NT2/D1 (cell line): ENCODE measurements at regions not wholly inside any gene's neighbourhood (a gene's known extent, or its start where the extent isn't known, plus 50 kb on each side); places are given as distances from the start of the nearest gene placed in this dataset.

Source experiments
- DNase-seq: peaks from one replicate; pipeline ENCODE4 v3.0.0-alpha.2; 2011; ENCODE audit warnings: low read depth, low spot score
- H3K27me3 ChIP-seq: 2 replicates; pipeline ENCODE4 v1.6.0; 2011; ENCODE audit warnings: mild to moderate bottlenecking; ENCODE audit not compliant: insufficient read length, insufficient read depth
- H3K36me3 ChIP-seq: 2 replicates; pipeline ENCODE4 v1.6.1; 2011; ENCODE audit warnings: mild to moderate bottlenecking, low read length, mixed read lengths; ENCODE audit not compliant: insufficient read depth, insufficient read length
- H3K4me1 ChIP-seq: 2 replicates; pipeline ENCODE4 v1.5.1; 2011; ENCODE audit not compliant: insufficient read depth, insufficient read length
- H3K4me3 ChIP-seq: 2 replicates; pipeline ENCODE4 v1.5.1; 2011; ENCODE audit warnings: low read depth; ENCODE audit not compliant: insufficient read length
- H3K9ac ChIP-seq: 2 replicates; pipeline ENCODE4 v1.6.0; 2011; ENCODE audit warnings: low read depth; ENCODE audit not compliant: insufficient read length
- H3K9me3 ChIP-seq: 2 replicates; pipeline ENCODE4 v1.5.1; 2011; ENCODE audit warnings: mild to moderate bottlenecking, low read length; ENCODE audit not compliant: insufficient read depth
- SUZ12 ChIP-seq: IDR thresholded peaks from 2 replicates; pipeline ENCODE4 v1.6.1; 2011; ENCODE audit not compliant: insufficient read length, insufficient read depth; ENCODE audit errors: extremely low read depth
- YY1 ChIP-seq: IDR thresholded peaks from 2 replicates; pipeline ENCODE4 v1.6.1; 2011; ENCODE audit not compliant: insufficient read length, insufficient read depth
- ZNF274 ChIP-seq: IDR thresholded peaks from 2 replicates; pipeline ENCODE4 v1.6.1; 2011; ENCODE audit warnings: mild to moderate bottlenecking, low read depth, low read length

DNA sequence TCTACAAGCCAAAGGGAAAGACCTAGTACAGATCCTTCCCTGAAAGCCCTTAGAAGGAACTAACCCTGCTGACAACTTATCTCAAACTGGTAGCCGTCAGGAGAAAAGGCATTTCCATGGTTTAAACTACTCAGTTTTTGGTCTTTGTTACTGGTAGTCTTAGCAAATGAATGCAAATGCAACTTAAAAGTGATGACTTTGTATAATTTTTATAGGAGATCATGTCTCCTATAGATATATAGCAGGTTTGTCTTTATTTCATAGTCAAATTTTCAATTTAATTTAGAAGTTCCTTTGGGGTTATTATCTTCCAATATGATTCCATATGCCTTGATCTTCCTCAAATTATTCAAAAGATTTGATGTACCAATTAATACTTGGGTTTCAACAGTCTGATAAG lies 1173.0 kb upstream of the CNTN5 start:
- no peaks in the 10 kb centered on the region for H3K27me3 ChIP-seq
- no peak for DNase-seq
- H3K9ac ChIP-seq: no peak overlapping the region
- TF ChIP-seq YY1 (no peak), SUZ12 (no peak), ZNF274 (no peak)
- H3K4me1 ChIP-seq: no peaks in the 10 kb centered on the region
- no peak overlapping the region for H3K4me3 ChIP-seq
- no peaks in the 10 kb centered on the region for H3K36me3 ChIP-seq
- no peaks in the 10 kb centered on the region for H3K9me3 ChIP-seq

DNA sequence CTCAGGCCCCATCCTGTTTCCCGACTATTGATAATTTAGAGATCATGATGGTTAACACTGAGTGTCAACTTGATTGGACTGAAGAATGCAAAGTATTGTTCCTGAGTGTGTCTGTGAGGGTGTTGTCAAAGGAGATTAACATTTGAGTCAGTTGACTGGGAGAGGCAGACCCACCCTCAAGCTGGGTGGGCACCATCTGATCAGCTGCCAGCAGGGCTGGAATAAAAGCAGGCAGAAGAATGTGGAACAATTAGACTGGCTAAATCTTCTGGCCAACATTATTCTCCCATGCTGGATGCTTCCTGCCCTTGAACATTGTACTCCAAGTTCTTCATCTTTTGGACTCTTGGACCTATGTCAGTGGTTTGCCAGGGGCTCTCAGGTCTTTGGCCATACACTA lies 1170.0 kb upstream of the CNTN5 start:
- no peaks in the 10 kb centered on the region for H3K9me3 ChIP-seq
- TF ChIP-seq ZNF274 (no peak), YY1 (no peak), SUZ12 (no peak)
- no peak for DNase-seq
- no peaks in the 10 kb centered on the region for H3K36me3 ChIP-seq
- H3K9ac ChIP-seq: no peak overlapping the region
- peaks cover 29% of the 10 kb centered on the region for H3K27me3 ChIP-seq
- H3K4me3 ChIP-seq: no peak overlapping the region
- H3K4me1 ChIP-seq: no peaks in the 10 kb centered on the region

- TF ChIP-seq ZNF274 (no peak), SUZ12 (no peak), YY1 (no peak)
- no peak for DNase-seq
- Histone ChIP-seq H3K27me3 (peaks cover 60% of the 10 kb centered on the region), H3K4me3 (no peak overlapping the region), H3K4me1 (no peaks in the 10 kb centered on the region), H3K9me3 (no peaks in the 10 kb centered on the region), H3K36me3 (no peaks in the 10 kb centered on the region), H3K9ac (no peak overlapping the region)
These were observed 1166.4 kb upstream of the CNTN5 start for GRCh38 chr11:97854357-97854756.

DNA sequence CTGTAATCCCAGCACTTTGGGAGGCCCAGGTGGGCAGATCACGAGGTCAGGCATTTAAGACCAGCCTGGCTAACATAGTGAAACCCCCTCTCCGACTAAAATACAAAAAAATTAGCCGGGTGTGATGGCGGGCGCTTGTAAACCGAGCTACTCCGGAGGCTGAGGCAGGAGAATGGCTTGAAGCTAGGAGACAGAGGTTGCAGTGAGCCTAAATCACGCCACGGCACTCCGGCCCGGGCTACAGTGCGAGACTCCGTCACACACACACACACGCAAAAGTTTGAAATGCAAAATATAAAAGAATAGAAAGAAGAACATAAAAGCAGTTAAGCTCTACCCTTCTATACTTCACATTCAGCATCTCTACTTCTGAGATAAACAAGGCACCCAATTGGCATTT lies 1165.9 kb upstream of the CNTN5 start:
- H3K27me3 ChIP-seq: peaks cover 65% of the 10 kb centered on the region
- H3K9ac ChIP-seq: no peak overlapping the region
- no peaks in the 10 kb centered on the region for H3K9me3 ChIP-seq
- no peak for DNase-seq
- H3K4me3 ChIP-seq: no peak overlapping the region
- no peak for TF ChIP-seq SUZ12
- no peaks in the 10 kb centered on the region for H3K36me3 ChIP-seq
- H3K4me1 ChIP-seq: no peaks in the 10 kb centered on the region

DNA sequence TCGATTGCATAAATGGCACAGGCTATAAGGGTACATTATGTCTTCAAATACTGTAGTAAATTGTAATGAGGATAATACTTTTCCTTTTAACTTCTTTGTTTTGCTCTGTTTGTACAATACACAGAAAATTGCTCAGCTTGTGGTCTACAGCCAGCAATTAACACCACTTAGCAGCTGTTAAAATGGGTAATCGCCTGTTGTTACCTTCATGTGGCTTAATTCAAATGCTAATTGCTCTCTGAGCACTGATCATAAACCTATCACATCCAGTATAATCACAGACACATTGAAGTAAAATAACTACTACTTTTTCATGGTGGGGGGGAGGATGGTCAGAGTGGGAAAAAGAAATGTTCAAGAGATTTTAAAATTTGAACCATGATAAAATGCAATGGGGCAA lies 1164.1 kb upstream of the CNTN5 start:
- Histone ChIP-seq H3K9ac (no peak overlapping the region), H3K9me3 (0 out of 2 replicates have a peak, but pooled peaks cover under 1% of the 10 kb centered on the region), H3K4me3 (no peak overlapping the region), H3K36me3 (no peaks in the 10 kb centered on the region), H3K4me1 (no peaks in the 10 kb centered on the region), H3K27me3 (peaks cover 81% of the 10 kb centered on the region)
- no peak for TF ChIP-seq SUZ12
- no peak for TF ChIP-seq YY1
- TF ChIP-seq ZNF274: no peak
- DNase-seq: peak; percentile 67

DNA sequence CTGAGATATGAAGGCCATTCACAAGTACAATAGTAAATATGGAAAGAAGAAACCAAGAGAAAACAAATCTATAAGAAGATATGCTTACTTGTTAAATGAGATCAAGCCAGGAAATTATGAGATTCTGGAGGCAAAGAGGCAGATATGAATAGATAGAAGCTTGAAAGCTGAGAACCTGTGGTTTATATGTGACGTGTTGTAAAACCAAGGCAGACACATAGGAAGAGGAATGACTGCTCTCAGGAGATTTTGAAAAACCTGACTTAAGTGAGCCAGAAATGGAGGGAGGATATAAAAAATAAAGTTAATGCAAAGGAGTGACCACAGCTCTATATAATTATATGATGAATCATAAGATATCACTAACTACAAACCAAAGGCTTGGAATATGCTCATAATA lies 1160.5 kb upstream of the CNTN5 start:
- H3K4me1 ChIP-seq: no peaks in the 10 kb centered on the region
- no peak overlapping the region for H3K9ac ChIP-seq
- no peak for DNase-seq
- H3K27me3 ChIP-seq: peaks cover 57% of the 10 kb centered on the region
- H3K4me3 ChIP-seq: no peak overlapping the region
- TF ChIP-seq ZNF274 (no peak), YY1 (no peak), SUZ12 (no peak)
- peaks cover 8% of the 10 kb centered on the region; the same call in 1 of the 2 replicates for H3K9me3 ChIP-seq
- H3K36me3 ChIP-seq: no peaks in the 10 kb centered on the region

DNA sequence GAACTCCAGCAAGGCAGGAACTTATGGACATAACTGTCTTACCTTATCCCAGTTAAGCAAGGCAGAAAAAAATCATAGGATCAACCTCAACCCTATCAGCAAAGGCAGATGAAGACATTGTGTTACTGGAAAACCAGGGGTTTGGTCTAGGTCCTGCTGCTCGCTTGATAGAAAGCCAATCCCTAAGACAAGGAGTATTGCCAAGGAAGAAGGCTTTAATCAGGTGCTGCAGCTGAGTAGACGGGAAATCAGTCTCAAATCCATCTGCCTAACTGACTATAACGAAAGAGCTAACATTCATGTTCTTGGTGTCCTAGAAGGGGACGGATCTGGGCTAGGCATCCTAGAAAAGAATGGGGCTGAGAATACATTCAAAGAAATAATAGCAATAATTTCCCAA lies 1158.7 kb upstream of the CNTN5 start:
- H3K4me1 ChIP-seq: no peaks in the 10 kb centered on the region
- TF ChIP-seq SUZ12 (no peak), YY1 (no peak), ZNF274 (no peak)
- no peak overlapping the region for H3K4me3 ChIP-seq
- H3K27me3 ChIP-seq: peaks cover 43% of the 10 kb centered on the region
- H3K9ac ChIP-seq: no peak overlapping the region
- no peaks in the 10 kb centered on the region for H3K36me3 ChIP-seq
- peaks cover 8% of the 10 kb centered on the region; the same call in 1 of the 2 replicates for H3K9me3 ChIP-seq
- no peak for DNase-seq
